SU-DHL-6 (cell line): ENCODE measurements at regions not wholly inside any gene's neighbourhood (a gene's known extent, or its start where the extent isn't known, plus 50 kb on each side); places are given as distances from the start of the nearest gene placed in this dataset.

Experiments used
- H2AFZ ChIP-seq: fragments of 200-600 bp; sonication (generic); 2 replicates; pipeline ENCODE4 v1.6.1; 2014; ENCODE audit warnings: low read depth, mild to moderate bottlenecking, moderate library complexity, mixed read lengths, antibody characterized with exemption, low read length; ENCODE audit not compliant: severe bottlenecking
- H3F3A ChIP-seq: fragments of 200-600 bp; shearing (Covaris generic); 2 replicates; pipeline ENCODE4 v1.6.0; 2016; ENCODE audit warnings: antibody characterized with exemption, mild to moderate bottlenecking; ENCODE audit not compliant: insufficient read depth
- H3K27ac ChIP-seq: fragments of 200-600 bp; sonication (generic); 2 replicates; pipeline ENCODE4 v1.5.1; 2016; ENCODE audit warnings: low read depth, mild to moderate bottlenecking, low read length, moderate library complexity, mixed read lengths
- H3K27me3 ChIP-seq: fragments of 200-600 bp; sonication (generic), shearing (Covaris generic); 2 replicates; pipeline ENCODE4 v1.6.0; 2014; ENCODE audit warnings: mild to moderate bottlenecking, low read length
- H3K36me3 ChIP-seq: fragments of 200-600 bp; sonication (generic); 2 replicates; pipeline ENCODE4 v1.6.1; 2014; ENCODE audit warnings: mild to moderate bottlenecking, low read length, mixed read lengths
- H3K4me2 ChIP-seq: fragments of 300-600, 200-600 bp; shearing (Covaris generic), sonication (generic); 2 replicates; pipeline ENCODE4 v1.6.0; 2014; ENCODE audit warnings: low read length, low read depth, mild to moderate bottlenecking; ENCODE audit not compliant: poor library complexity, severe bottlenecking
- H3K4me3 ChIP-seq: fragments of 200-600 bp; sonication (generic); 2 replicates; pipeline ENCODE4 v1.5.1; 2014; ENCODE audit warnings: antibody characterized with exemption, low read length, mild to moderate bottlenecking, mixed read lengths; ENCODE audit not compliant: insufficient read depth, poor library complexity, severe bottlenecking
- H3K79me2 ChIP-seq: fragments of 200-600 bp; sonication (generic); 2 replicates; pipeline ENCODE4 v1.6.1; 2014; ENCODE audit warnings: mild to moderate bottlenecking, low read length, moderate library complexity; ENCODE audit not compliant: insufficient read depth
- H3K9ac ChIP-seq: fragments of 200-600 bp; sonication (generic); 2 replicates; pipeline ENCODE4 v1.7.0; 2014; ENCODE audit warnings: mild to moderate bottlenecking, low read length
- H3K9me2 ChIP-seq: fragments of 200-600 bp; sonication (generic); replicated peaks from 2 replicates; pipeline ENCODE4 v1.6.1; 2014; ENCODE audit warnings: low read length; ENCODE audit not compliant: insufficient read depth
- H3K9me3 ChIP-seq: fragments of 200-600 bp; sonication (generic); 2 replicates; pipeline ENCODE4 v1.6.1; 2014; ENCODE audit warnings: low read length, mixed read lengths; ENCODE audit not compliant: insufficient read depth
- H4K20me1 ChIP-seq: fragments of 200-600 bp; sonication (generic); 2 replicates; pipeline ENCODE4 v1.6.1; 2014; ENCODE audit warnings: low read depth, mild to moderate bottlenecking, antibody characterized with exemption, low read length, moderate library complexity, mixed read lengths
- CTCF ChIP-seq: fragments of 200-600 bp; sonication (generic); IDR thresholded peaks from one replicate; pipeline ENCODE4 v1.5.1; 2017; ENCODE audit warnings: antibody characterized with exemption, mild to moderate bottlenecking, low read length, moderate library complexity; ENCODE audit not compliant: insufficient read depth, poor library complexity, severe bottlenecking
- EZH2phosphoT487 ChIP-seq: fragments of 200-600 bp; sonication (generic), shearing (Covaris generic); conservative IDR thresholded peaks from 2 replicates; pipeline ENCODE4 v1.6.1; 2018; ENCODE audit warnings: mild to moderate bottlenecking, antibody characterized with exemption, low read length, moderate library complexity, mixed read lengths

GRCh38 chr3:139216958-139217357 is 126.9 kb upstream of the MRPS22 start:
- Histone ChIP-seq H3K36me3 (no peaks in the 10 kb centered on the region), H3K27me3 (no peaks in the 10 kb centered on the region), H3K4me3 (no peak overlapping the region), H4K20me1 (no peaks in the 10 kb centered on the region), H2AFZ (no peak overlapping the region), H3K9me3 (no peaks in the 10 kb centered on the region), H3K9me2 (no peaks in the 10 kb centered on the region), H3F3A (no peaks in the 10 kb centered on the region), H3K9ac (no peak overlapping the region), H3K27ac (no peak overlapping the region), H3K4me2 (no peak overlapping the region), H3K79me2 (no peaks in the 10 kb centered on the region)
- TF ChIP-seq EZH2phosphoT487, result no peak
- TF ChIP-seq CTCF, result no peak

GRCh38 chr3:139217633-139218032 is 126.2 kb upstream of the MRPS22 start:
- no peaks in the 10 kb centered on the region for H3K27me3 ChIP-seq
- no peak overlapping the region for H3K27ac ChIP-seq
- H3K79me2 ChIP-seq, result no peaks in the 10 kb centered on the region
- TF ChIP-seq CTCF (no peak), EZH2phosphoT487 (no peak)
- no peak overlapping the region for H3K4me2 ChIP-seq
- no peaks in the 10 kb centered on the region for H3K9me2 ChIP-seq
- no peaks in the 10 kb centered on the region for H3F3A ChIP-seq
- H3K4me3 ChIP-seq, result no peak overlapping the region
- no peak overlapping the region for H3K9ac ChIP-seq
- no peaks in the 10 kb centered on the region for H3K9me3 ChIP-seq
- H4K20me1 ChIP-seq, result no peaks in the 10 kb centered on the region
- H3K36me3 ChIP-seq, result no peaks in the 10 kb centered on the region
- no peak overlapping the region for H2AFZ ChIP-seq

- Histone ChIP-seq H3K9me2 (no peaks in the 10 kb centered on the region), H3K36me3 (no peaks in the 10 kb centered on the region), H3F3A (no peaks in the 10 kb centered on the region), H3K4me3 (no peak overlapping the region), H3K4me2 (no peak overlapping the region), H3K27me3 (no peaks in the 10 kb centered on the region), H4K20me1 (no peaks in the 10 kb centered on the region), H3K9ac (no peak overlapping the region), H2AFZ (no peak overlapping the region), H3K27ac (no peak overlapping the region), H3K79me2 (no peaks in the 10 kb centered on the region), H3K9me3 (no peaks in the 10 kb centered on the region)
- no peak for TF ChIP-seq EZH2phosphoT487
- TF ChIP-seq CTCF, result no peak
Measured at GRCh38 chr3:139218046-139218445, 125.8 kb upstream of the MRPS22 start.
